AG09309 (cell line): ENCODE measurements at regions not wholly inside any gene's neighbourhood (a gene's known extent, or its start where the extent isn't known, plus 50 kb on each side); places are given as distances from the start of the nearest gene placed in this dataset.
A peak's percentile ranks its signal among the peaks of the same experiment; 100 is the strongest.

Source experiments
- DNase-seq: peaks from one replicate; pipeline ENCODE4 v3.0.0-alpha.2; 2010; ENCODE audit warnings: low read depth
- H3K4me3 ChIP-seq: 2 replicates; pipeline ENCODE4 v1.5.1; 2011; ENCODE audit warnings: mild to moderate bottlenecking, low read depth, low read length, moderate library complexity; ENCODE audit not compliant: control insufficient read depth
- CTCF ChIP-seq: IDR thresholded peaks from 2 replicates; pipeline ENCODE4 v1.5.1; 2011; ENCODE audit warnings: mild to moderate bottlenecking, low read depth, low read length, inconsistent platforms; ENCODE audit not compliant: insufficient read depth, control insufficient read depth; ENCODE audit errors: missing control alignments

- no peak overlapping the region for H3K4me3 ChIP-seq
- DNase-seq: no peak
- no peak for TF ChIP-seq CTCF
Measured at GRCh38 chr2:71782323-71782722, 329.0 kb downstream of the DYSF start.

- TF ChIP-seq CTCF: no peak
- no peak for DNase-seq
- H3K4me3 ChIP-seq: no peak overlapping the region
Measured at GRCh38 chr2:71781695-71782228, 328.4 kb downstream of the DYSF start.

GRCh38 chr2:71780162-71780561 is 326.8 kb downstream of the DYSF start:
- DNase-seq: no peak
- TF ChIP-seq CTCF: no peak
- H3K4me3 ChIP-seq: no peak overlapping the region

GRCh38 chr2:71779774-71780105 is 326.4 kb downstream of the DYSF start:
- H3K4me3 ChIP-seq: no peak overlapping the region
- TF ChIP-seq CTCF: no peak
- DNase-seq: no peak

- no peak overlapping the region for H3K4me3 ChIP-seq
- DNase-seq: no peak
- peak; percentile 28 for TF ChIP-seq CTCF
Measured at GRCh38 chr2:71778936-71779773, 325.8 kb downstream of the DYSF start.

- no peak for DNase-seq
- no peak overlapping the region for H3K4me3 ChIP-seq
- TF ChIP-seq CTCF: no peak
Measured at GRCh38 chr2:71778514-71778913, 325.2 kb downstream of the DYSF start.
